ENCODE measurements at regions not wholly inside any gene's neighbourhood (a gene's known extent, or its start where the extent isn't known, plus 50 kb on each side); places are given as distances from the start of the nearest gene placed in this dataset.
"Not testable (repeated sequence)": the region's sequence is repeated elsewhere in the genome, so short reads cannot be mapped to it uniquely, and the experiment has no call there.

- Histone ChIP-seq H3K9ac (ENCODE audit: low read length) (no peak overlapping the region), H4K20me1 (ENCODE audit: low read depth, low read length) (no peaks in the 10 kb centered on the region), H3K9me2 (replicated peaks; ENCODE audit: insufficient read depth, low read length) (no peaks in the 10 kb centered on the region), H3K27ac (ENCODE audit: low read depth, low read length) (no peak overlapping the region), H3K4me2 (ENCODE audit: low read depth, low read length, poor library complexity, severe bottlenecking) (no peak overlapping the region), H3K4me3 (ENCODE audit: insufficient read depth, low read length, poor library complexity, severe bottlenecking) (no peak overlapping the region), H3K27me3 (ENCODE audit: low read length) (no peaks in the 10 kb centered on the region), H3K36me3 (ENCODE audit: low read length) (no peaks in the 10 kb centered on the region), H2AFZ (ENCODE audit: low read depth, low read length, severe bottlenecking) (no peak overlapping the region), H3K9me3 (ENCODE audit: insufficient read depth, low read length) (no peaks in the 10 kb centered on the region), H3K79me2 (ENCODE audit: insufficient read depth, low read length) (no peaks in the 10 kb centered on the region), H3F3A (ENCODE audit: insufficient read depth) (no peaks in the 10 kb centered on the region)
- TF ChIP-seq CTCF (IDR thresholded peaks at IDR 0.05; ENCODE audit: insufficient read depth, low read length, poor library complexity, severe bottlenecking): no peak
- no peak for TF ChIP-seq EZH2phosphoT487 (conservative IDR thresholded peaks at IDR 0.05; ENCODE audit: low read length)
Observed at GRCh38 chr2:16183345-16183744, 243.0 kb downstream of the MYCN start.

GRCh38 chr2:16182841-16183240, 242.5 kb downstream of the MYCN start:
- Histone ChIP-seq H3K9me2 (replicated peaks; ENCODE audit: insufficient read depth, low read length) (no peaks in the 10 kb centered on the region), H3K79me2 (ENCODE audit: insufficient read depth, low read length) (no peaks in the 10 kb centered on the region), H3K27me3 (ENCODE audit: low read length) (no peaks in the 10 kb centered on the region), H3K4me2 (ENCODE audit: low read depth, low read length, poor library complexity, severe bottlenecking) (no peak overlapping the region), H3K36me3 (ENCODE audit: low read length) (no peaks in the 10 kb centered on the region), H3K9ac (ENCODE audit: low read length) (no peak overlapping the region), H4K20me1 (ENCODE audit: low read depth, low read length) (no peaks in the 10 kb centered on the region), H3F3A (ENCODE audit: insufficient read depth) (no peaks in the 10 kb centered on the region), H2AFZ (ENCODE audit: low read depth, low read length, severe bottlenecking) (no peak overlapping the region), H3K27ac (ENCODE audit: low read depth, low read length) (no peak overlapping the region), H3K9me3 (ENCODE audit: insufficient read depth, low read length) (no peaks in the 10 kb centered on the region), H3K4me3 (ENCODE audit: insufficient read depth, low read length, poor library complexity, severe bottlenecking) (no peak overlapping the region)
- no peak for TF ChIP-seq CTCF (IDR thresholded peaks at IDR 0.05; ENCODE audit: insufficient read depth, low read length, poor library complexity, severe bottlenecking)
- TF ChIP-seq EZH2phosphoT487 (conservative IDR thresholded peaks at IDR 0.05; ENCODE audit: low read length): no peak

- H3K9me3 ChIP-seq (ENCODE audit: insufficient read depth, low read length); H3F3A ChIP-seq (ENCODE audit: insufficient read depth); H3K36me3 ChIP-seq (ENCODE audit: low read length); H2AFZ ChIP-seq (ENCODE audit: low read depth, low read length, severe bottlenecking); H3K27ac ChIP-seq (ENCODE audit: low read depth, low read length); H3K27me3 ChIP-seq (ENCODE audit: low read length); H3K9me2 ChIP-seq (replicated peaks; ENCODE audit: insufficient read depth, low read length); H3K4me3 ChIP-seq (ENCODE audit: insufficient read depth, low read length, poor library complexity, severe bottlenecking); H3K79me2 ChIP-seq (ENCODE audit: insufficient read depth, low read length); H3K4me2 ChIP-seq (ENCODE audit: low read depth, low read length, poor library complexity, severe bottlenecking); H4K20me1 ChIP-seq (ENCODE audit: low read depth, low read length); H3K9ac ChIP-seq (ENCODE audit: low read length): not testable (repeated sequence)
Observed at GRCh38 chr2:16182311-16182815, 242.0 kb downstream of the MYCN start.

GRCh38 chr2:16181741-16182090, 241.4 kb downstream of the MYCN start:
- H2AFZ ChIP-seq (ENCODE audit: low read depth, low read length, severe bottlenecking): no peak overlapping the region
- TF ChIP-seq CTCF (IDR thresholded peaks at IDR 0.05; ENCODE audit: insufficient read depth, low read length, poor library complexity, severe bottlenecking) (no peak), EZH2phosphoT487 (conservative IDR thresholded peaks at IDR 0.05; ENCODE audit: low read length) (no peak)

More at GRCh38 chr2:16181741-16182090, 241.4 kb downstream of the MYCN start:
- Histone ChIP-seq H3K9ac (ENCODE audit: low read length) (no peak overlapping the region), H3K4me2 (ENCODE audit: low read depth, low read length, poor library complexity, severe bottlenecking) (no peak overlapping the region), H3K27me3 (ENCODE audit: low read length) (no peaks in the 10 kb centered on the region), H4K20me1 (ENCODE audit: low read depth, low read length) (no peaks in the 10 kb centered on the region), H3K79me2 (ENCODE audit: insufficient read depth, low read length) (no peaks in the 10 kb centered on the region), H3K4me3 (ENCODE audit: insufficient read depth, low read length, poor library complexity, severe bottlenecking) (no peak overlapping the region), H3K9me3 (ENCODE audit: insufficient read depth, low read length) (no peaks in the 10 kb centered on the region), H3K27ac (ENCODE audit: low read depth, low read length) (no peak overlapping the region), H3K36me3 (ENCODE audit: low read length) (no peaks in the 10 kb centered on the region), H3F3A (ENCODE audit: insufficient read depth) (no peaks in the 10 kb centered on the region), H3K9me2 (replicated peaks; ENCODE audit: insufficient read depth, low read length) (no peaks in the 10 kb centered on the region)
